Activated naive CD4-positive, alpha-beta T cell treated with anti-CD3 and anti-CD28 coated beads, Interleukin-2, amount 50 U/mL, for 72 hours (primary cell): ENCODE measurements at regions not wholly inside any gene's neighbourhood (a gene's known extent, or its start where the extent isn't known, plus 50 kb on each side); places are given as distances from the start of the nearest gene placed in this dataset.

Experiments used
- ATAC-seq, 2 donors: fragments of 150-1000 bp; cut with Tn5 transposase; 2 replicates each; pipeline ENCODE4 v1.10.0; 2021; ENCODE audit warnings: mild to moderate bottlenecking in 2 of 2, moderate library complexity in 2 of 2
- DNase-seq, 2 donors: peaks; one replicate each; pipeline ENCODE4 v3.0.0; 2021 to 2022; ENCODE audit warnings: low spot score in 2 of 2
- H3K27ac Mint-ChIP-seq, 2 donors: one replicate each; pipeline ENCODE4 v1.8.0; 2022; ENCODE audit warnings: mild to moderate bottlenecking in 2 of 2, mixed read lengths in 2 of 2
- H3K36me3 Mint-ChIP-seq, 2 donors: one replicate each; pipeline ENCODE4 v1.8.0; 2022; ENCODE audit warnings: mixed read lengths in 2 of 2
- H3K9me3 Mint-ChIP-seq, 2 donors: one replicate each; pipeline ENCODE4 v1.8.0; 2022; ENCODE audit warnings: mixed read lengths in 2 of 2

DNA sequence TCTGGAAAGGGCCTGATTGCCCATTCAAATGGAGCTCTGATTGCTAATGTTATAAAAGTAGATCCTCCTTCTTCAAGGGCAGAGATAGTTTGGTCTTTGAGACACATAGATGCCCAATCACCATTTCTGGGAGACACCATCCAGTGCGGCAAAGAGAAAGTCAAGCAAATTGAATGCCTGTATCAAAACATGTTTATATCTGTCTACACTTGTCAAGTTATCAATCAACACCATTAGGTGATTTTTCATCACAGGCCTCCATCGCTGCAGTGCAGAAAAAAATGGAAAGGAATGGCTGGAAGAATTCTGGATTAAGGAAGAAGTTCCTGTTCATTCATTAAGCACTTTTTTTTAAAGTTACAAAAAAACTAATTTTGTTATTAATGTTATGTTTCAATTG lies 54.8 kb upstream of the ZFP64 start:
- Mint-ChIP-seq H3K27ac (no peak overlapping the region), H3K36me3 (no peaks in the 10 kb centered on the region), H3K9me3 (no peaks in the 10 kb centered on the region)
- DNase-seq (no peak), ATAC-seq (no peak)

DNA sequence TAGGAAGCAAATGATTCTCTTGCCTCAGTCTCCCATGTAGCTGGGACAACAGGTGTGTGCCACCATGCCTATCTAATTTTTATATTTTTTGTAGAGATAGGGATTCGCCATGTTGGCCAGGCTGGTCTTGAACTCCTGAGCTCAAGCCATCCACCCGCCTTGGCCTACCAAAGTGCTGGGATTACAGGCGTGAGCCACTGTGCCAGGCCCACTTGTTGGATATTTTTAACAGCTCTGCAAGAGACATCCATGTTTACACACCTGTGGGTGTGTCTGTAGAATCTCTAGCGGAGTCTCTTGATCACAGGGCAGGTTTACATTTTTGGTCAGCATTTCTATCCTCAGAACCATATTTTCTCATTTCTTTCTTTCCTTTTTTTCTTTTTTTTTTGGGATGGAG lies 53.1 kb upstream of the ZFP64 start:
- ATAC-seq = no peak
- H3K27ac Mint-ChIP-seq = no peak overlapping the region
- H3K9me3 Mint-ChIP-seq = no peaks in the 10 kb centered on the region
- no peaks in the 10 kb centered on the region for H3K36me3 Mint-ChIP-seq
- no peak for DNase-seq

DNA sequence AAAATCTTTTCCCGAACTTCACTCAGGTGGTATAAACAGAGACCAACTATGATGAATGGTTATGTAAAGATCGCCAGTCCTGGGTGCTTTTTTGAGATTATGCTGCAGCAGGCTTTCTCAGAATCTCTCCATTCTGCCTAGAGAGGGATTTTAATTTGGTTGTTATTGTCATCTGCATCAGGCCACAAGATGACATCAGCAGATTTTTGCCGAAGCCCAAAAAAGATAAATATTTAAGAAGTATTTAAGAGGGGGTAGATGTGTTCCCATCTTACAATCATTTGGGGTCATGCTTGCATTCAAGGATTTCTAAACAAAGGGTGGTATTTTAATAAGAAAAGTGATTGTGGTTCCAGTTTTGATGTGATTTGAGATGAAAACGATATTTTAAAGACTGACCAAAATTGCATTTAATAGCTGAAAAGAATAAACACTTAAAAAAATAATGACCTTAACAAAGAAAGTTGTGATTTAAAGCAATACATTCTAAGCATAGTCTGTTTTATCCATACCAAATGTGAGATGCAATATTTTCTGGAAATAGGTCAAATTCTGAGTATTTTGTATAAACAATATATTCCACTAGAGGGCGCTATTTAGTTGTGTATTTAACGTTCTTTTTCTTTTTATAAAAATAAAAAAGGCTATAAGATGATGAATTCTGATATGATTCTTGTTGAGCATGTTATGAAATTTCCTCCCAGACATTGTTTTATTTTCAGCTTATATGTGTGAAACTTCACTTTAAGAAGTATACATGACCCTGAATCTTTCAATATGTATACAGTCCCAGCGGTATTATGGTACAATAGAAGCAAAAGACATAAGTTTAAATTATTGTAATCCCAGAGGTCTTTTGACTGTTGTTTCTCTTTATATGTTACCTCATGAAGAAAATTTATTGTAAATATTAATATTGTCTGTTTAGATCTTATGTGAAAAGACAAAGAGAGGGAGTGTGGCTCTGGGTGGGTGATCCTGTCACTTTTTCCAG lies 51.0 kb upstream of the ZFP64 start:
- DNase-seq = no peak
- Mint-ChIP-seq H3K27ac (no peak overlapping the region), H3K9me3 (no peaks in the 10 kb centered on the region), H3K36me3 (no peaks in the 10 kb centered on the region)
- ATAC-seq = no peak
